ENCODE measurements at regions not wholly inside any gene's neighbourhood (a gene's known extent, or its start where the extent isn't known, plus 50 kb on each side); places are given as distances from the start of the nearest gene placed in this dataset.

- TF ChIP-seq, protein P1, sequence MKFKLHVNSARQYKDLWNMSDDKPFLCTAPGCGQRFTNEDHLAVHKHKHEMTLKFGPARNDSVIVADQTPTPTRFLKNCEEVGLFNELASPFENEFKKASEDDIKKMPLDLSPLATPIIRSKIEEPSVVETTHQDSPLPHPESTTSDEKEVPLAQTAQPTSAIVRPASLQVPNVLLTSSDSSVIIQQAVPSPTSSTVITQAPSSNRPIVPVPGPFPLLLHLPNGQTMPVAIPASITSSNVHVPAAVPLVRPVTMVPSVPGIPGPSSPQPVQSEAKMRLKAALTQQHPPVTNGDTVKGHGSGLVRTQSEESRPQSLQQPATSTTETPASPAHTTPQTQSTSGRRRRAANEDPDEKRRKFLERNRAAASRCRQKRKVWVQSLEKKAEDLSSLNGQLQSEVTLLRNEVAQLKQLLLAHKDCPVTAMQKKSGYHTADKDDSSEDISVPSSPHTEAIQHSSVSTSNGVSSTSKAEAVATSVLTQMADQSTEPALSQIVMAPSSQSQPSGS (CRISPR knock-in tag; IDR thresholded peaks at IDR 0.05; ENCODE audit: borderline replicate concordance, low read depth) = no peak
- TF ChIP-seq, protein P2, sequence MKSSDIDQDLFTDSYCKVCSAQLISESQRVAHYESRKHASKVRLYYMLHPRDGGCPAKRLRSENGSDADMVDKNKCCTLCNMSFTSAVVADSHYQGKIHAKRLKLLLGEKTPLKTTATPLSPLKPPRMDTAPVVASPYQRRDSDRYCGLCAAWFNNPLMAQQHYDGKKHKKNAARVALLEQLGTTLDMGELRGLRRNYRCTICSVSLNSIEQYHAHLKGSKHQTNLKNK (CRISPR knock-in tag; IDR thresholded peaks at IDR 0.05) = no peak
- TF ChIP-seq, protein P3, sequence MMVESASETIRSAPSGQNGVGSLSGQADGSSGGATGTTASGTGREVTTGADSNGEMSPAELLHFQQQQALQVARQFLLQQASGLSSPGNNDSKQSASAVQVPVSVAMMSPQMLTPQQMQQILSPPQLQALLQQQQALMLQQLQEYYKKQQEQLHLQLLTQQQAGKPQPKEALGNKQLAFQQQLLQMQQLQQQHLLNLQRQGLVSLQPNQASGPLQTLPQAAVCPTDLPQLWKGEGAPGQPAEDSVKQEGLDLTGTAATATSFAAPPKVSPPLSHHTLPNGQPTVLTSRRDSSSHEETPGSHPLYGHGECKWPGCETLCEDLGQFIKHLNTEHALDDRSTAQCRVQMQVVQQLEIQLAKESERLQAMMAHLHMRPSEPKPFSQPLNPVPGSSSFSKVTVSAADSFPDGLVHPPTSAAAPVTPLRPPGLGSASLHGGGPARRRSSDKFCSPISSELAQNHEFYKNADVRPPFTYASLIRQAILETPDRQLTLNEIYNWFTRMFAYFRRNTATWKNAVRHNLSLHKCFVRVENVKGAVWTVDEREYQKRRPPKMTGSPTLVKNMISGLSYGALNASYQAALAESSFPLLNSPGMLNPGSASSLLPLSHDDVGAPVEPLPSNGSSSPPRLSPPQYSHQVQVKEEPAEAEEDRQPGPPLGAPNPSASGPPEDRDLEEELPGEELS (CRISPR knock-in tag; IDR thresholded peaks at IDR 0.05) = no peak
- TF ChIP-seq NR3C1 (CRISPR knock-in tag; conservative IDR thresholded peaks at IDR 0.05; ENCODE audit: low read depth) (no peak), ZNF416 (CRISPR knock-in tag; IDR thresholded peaks at IDR 0.05) (no peak), ZNF219 (CRISPR knock-in tag; IDR thresholded peaks at IDR 0.05; ENCODE audit: borderline replicate concordance) (no peak), NFATC4 (CRISPR knock-in tag; IDR thresholded peaks at IDR 0.05) (no peak), FOXK1 (CRISPR knock-in tag; IDR thresholded peaks at IDR 0.05) (no peak), ZNF396 (CRISPR knock-in tag; IDR thresholded peaks at IDR 0.05; ENCODE audit: borderline replicate concordance) (no peak)
These were observed 723.8 kb upstream of the FLRT2 start (continued) for GRCh38 chr14:84806181-84806580.

GRCh38 chr14:84806622-84807021 is 723.3 kb upstream of the FLRT2 start:
- no peak overlapping the region for H3K4me3 Mint-ChIP-seq
- no peaks in the 10 kb centered on the region for H3K4me1 Mint-ChIP-seq
- H3K27ac Mint-ChIP-seq = no peak overlapping the region
- H3K9me3 Mint-ChIP-seq = peaks cover 5% of the 10 kb centered on the region
- POLR2A ChIA-PET = no interaction called here
- TF ChIP-seq, protein P4, sequence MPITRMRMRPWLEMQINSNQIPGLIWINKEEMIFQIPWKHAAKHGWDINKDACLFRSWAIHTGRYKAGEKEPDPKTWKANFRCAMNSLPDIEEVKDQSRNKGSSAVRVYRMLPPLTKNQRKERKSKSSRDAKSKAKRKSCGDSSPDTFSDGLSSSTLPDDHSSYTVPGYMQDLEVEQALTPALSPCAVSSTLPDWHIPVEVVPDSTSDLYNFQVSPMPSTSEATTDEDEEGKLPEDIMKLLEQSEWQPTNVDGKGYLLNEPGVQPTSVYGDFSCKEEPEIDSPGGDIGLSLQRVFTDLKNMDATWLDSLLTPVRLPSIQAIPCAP (CRISPR knock-in tag; IDR thresholded peaks at IDR 0.05) = no peak
- TF ChIP-seq SMAD4 (CRISPR knock-in tag; IDR thresholded peaks at IDR 0.05) (no peak), CTCF (IDR thresholded peaks at IDR 0.05) (no peak), GABPB1 (CRISPR knock-in tag; IDR thresholded peaks at IDR 0.05) (no peak), ARID4B (CRISPR knock-in tag; IDR thresholded peaks at IDR 0.05; ENCODE audit: borderline replicate concordance) (no peak), ERG (CRISPR knock-in tag; IDR thresholded peaks at IDR 0.05) (no peak), OVOL2 (CRISPR knock-in tag; IDR thresholded peaks at IDR 0.05; ENCODE audit: borderline replicate concordance) (no peak), NFE2L1 (CRISPR knock-in tag; IDR thresholded peaks at IDR 0.05) (no peak), TEAD4 (CRISPR knock-in tag; IDR thresholded peaks at IDR 0.05) (no peak), ZNF416 (CRISPR knock-in tag; IDR thresholded peaks at IDR 0.05) (no peak), ZNF219 (CRISPR knock-in tag; IDR thresholded peaks at IDR 0.05; ENCODE audit: borderline replicate concordance) (no peak), ATF6 (CRISPR knock-in tag; IDR thresholded peaks at IDR 0.05) (no peak)
- no peaks in the 10 kb centered on the region for H3K27me3 Mint-ChIP-seq (ENCODE audit: low read depth)
- DNase-seq (ENCODE audit: low spot score) = no peak
- CTCF ChIA-PET = no interaction called here
- no peak for ATAC-seq
- H3K36me3 Mint-ChIP-seq = no peaks in the 10 kb centered on the region

All from WTC11 (cell line).